WTC11 (cell line): ENCODE measurements at regions not wholly inside any gene's neighbourhood (a gene's known extent, or its start where the extent isn't known, plus 50 kb on each side); places are given as distances from the start of the nearest gene placed in this dataset.

Experiments
- ATF3 ChIP-seq: sonication (generic); formaldehyde crosslinking; conservative IDR thresholded peaks from 2 replicates; pipeline ENCODE4 v1.8.1; 2022; ENCODE audit warnings: mild to moderate bottlenecking, missing genetic modification reagents
- CTCF ChIP-seq: fragments of 200-600 bp; IDR thresholded peaks from 2 replicates; pipeline ENCODE4 v1.8.0; 2022; ENCODE audit warnings: antibody characterized with exemption
- ETV6 ChIP-seq: sonication (generic); formaldehyde crosslinking; IDR thresholded peaks from 2 replicates; pipeline ENCODE4 v1.8.1; 2022; ENCODE audit warnings: mild to moderate bottlenecking, missing genetic modification reagents
- GTF2I ChIP-seq: fragments of 250-450 bp; sonication (Bioruptor Pico); conservative IDR thresholded peaks from 2 replicates; pipeline ENCODE4 v1.4.0; 2021; ENCODE audit warnings: mild to moderate bottlenecking
- MAX ChIP-seq: sonication (generic); formaldehyde crosslinking; IDR thresholded peaks from 2 replicates; pipeline ENCODE4 v1.8.0; 2022; ENCODE audit warnings: mild to moderate bottlenecking, missing genetic modification reagents
- MYBL2 ChIP-seq: sonication (generic); formaldehyde crosslinking; IDR thresholded peaks from 2 replicates; pipeline ENCODE4 v1.8.1; 2023; ENCODE audit warnings: mild to moderate bottlenecking, moderate library complexity, missing genetic modification reagents
- NFATC4 ChIP-seq: fragments of 250-450 bp; sonication (Bioruptor Pico); IDR thresholded peaks from 2 replicates; pipeline ENCODE4 v1.9.0; 2021; ENCODE audit warnings: mild to moderate bottlenecking
- NR1H2 ChIP-seq: sonication (generic); formaldehyde crosslinking; IDR thresholded peaks from 2 replicates; pipeline ENCODE4 v1.9.0; 2021; ENCODE audit warnings: mild to moderate bottlenecking, moderate library complexity, missing genetic modification reagents
- TEAD4 ChIP-seq: sonication (generic); formaldehyde crosslinking; IDR thresholded peaks from 2 replicates; pipeline ENCODE4 v1.8.0; 2022; ENCODE audit warnings: mild to moderate bottlenecking, missing genetic modification reagents
- ZNF671 ChIP-seq: fragments of 250-450 bp; sonication (Bioruptor Pico); IDR thresholded peaks from 2 replicates; pipeline ENCODE4 v1.8.0; 2021; ENCODE audit warnings: mild to moderate bottlenecking

DNA sequence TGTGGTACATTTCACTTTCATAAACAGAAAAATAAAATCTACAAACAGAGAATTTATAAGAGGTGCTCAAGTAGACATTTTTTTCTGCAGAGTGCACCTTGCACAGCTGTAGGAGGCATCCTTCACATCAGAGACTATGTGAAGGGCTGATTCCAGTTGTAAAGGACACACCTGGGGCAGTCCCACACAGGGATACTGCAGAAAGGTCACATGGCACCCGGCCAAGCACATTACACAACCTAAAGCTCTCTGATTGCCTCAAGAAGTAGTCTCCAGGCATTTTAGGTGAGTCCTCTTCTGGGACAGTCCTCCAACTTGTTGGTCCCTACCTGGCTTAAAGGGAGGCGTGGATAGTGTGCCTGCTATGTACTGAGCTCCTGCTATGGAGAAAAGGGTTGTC, 502.9 kb upstream of the NOX3 start:
- no peak for TF ChIP-seq CTCF
- TF ChIP-seq GTF2I (CRISPR knock-in tag): no peak
- no peak for TF ChIP-seq MAX
- TF ChIP-seq NFATC4 (CRISPR knock-in tag): no peak
- no peak for TF ChIP-seq NR1H2 (CRISPR knock-in tag)
- TF ChIP-seq ATF3 (CRISPR knock-in tag): no peak
- no peak for TF ChIP-seq TEAD4 (CRISPR knock-in tag)
- no peak for TF ChIP-seq ETV6 (CRISPR knock-in tag)
- no peak for TF ChIP-seq MYBL2 (CRISPR knock-in tag)
- no peak for TF ChIP-seq ZNF671 (CRISPR knock-in tag)
